ENCODE measurements at regions not wholly inside any gene's neighbourhood (a gene's known extent, or its start where the extent isn't known, plus 50 kb on each side); places are given as distances from the start of the nearest gene placed in this dataset.
A peak's percentile ranks its signal among the peaks of the same experiment; 100 is the strongest.

DNA sequence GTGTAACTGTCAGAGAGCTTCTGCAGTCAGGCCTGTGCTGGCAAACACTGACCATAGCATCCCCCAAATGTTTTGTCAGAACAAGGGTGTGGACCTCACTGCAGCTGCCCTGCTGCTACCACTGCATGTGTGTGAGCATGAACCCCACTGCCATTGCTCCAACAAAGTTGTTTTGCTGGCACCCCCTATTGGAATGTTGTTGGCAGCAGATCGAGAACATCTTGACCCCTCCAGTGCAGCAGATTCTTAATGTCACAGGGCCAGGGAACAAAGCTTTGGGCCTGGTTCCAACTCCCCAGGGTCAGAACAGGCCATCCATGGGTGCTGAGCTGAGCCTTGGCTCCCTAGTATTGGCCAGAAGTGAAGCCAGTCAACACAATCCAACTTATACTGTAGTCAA lies 1537.4 kb downstream of the NCAM2 start:
- Histone ChIP-seq H3K9me3 (no peaks in the 10 kb centered on the region), H3K27me3 (no peaks in the 10 kb centered on the region), H3K4me1 (no peaks in the 10 kb centered on the region), H3K27ac (no peak overlapping the region), H3K36me3 (no peaks in the 10 kb centered on the region), H3K4me3 (no peak overlapping the region)
- TF ChIP-seq, protein P1, sequence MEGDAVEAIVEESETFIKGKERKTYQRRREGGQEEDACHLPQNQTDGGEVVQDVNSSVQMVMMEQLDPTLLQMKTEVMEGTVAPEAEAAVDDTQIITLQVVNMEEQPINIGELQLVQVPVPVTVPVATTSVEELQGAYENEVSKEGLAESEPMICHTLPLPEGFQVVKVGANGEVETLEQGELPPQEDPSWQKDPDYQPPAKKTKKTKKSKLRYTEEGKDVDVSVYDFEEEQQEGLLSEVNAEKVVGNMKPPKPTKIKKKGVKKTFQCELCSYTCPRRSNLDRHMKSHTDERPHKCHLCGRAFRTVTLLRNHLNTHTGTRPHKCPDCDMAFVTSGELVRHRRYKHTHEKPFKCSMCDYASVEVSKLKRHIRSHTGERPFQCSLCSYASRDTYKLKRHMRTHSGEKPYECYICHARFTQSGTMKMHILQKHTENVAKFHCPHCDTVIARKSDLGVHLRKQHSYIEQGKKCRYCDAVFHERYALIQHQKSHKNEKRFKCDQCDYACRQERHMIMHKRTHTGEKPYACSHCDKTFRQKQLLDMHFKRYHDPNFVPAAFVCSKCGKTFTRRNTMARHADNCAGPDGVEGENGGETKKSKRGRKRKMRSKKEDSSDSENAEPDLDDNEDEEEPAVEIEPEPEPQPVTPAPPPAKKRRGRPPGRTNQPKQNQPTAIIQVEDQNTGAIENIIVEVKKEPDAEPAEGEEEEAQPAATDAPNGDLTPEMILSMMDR (IDR thresholded peaks at IDR 0.05), result no peak
- intact Hi-C loops (cut with DNase I), result no loop called here
- no peak for DNase-seq
- 50 to 51% methylated on average over 1 of the region's 1 CpG for WGBS, 2 donors
- no peak for FAIRE-seq
- ATAC-seq, result no peak

DNA sequence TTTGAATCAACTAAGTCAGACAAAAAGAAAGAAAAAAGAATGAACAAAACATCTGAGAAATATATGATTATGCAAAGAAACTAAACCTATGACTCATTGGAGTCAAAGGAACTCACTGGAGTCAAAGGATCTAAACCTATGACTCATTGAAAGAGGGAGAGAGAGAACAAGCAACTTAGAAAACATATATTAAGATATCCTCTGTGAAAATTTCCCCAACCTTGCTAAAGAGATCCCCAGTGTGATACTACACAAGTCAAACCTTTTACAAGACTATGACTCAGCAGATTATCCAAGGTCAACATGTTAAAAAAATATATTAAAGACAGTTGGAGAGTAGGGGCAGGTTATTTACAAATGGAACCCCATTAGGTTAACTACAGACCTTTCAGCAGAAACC lies 1538.3 kb downstream of the NCAM2 start:
- H3K9me3 ChIP-seq, result no peaks in the 10 kb centered on the region
- TF ChIP-seq, protein P1 (IDR thresholded peaks at IDR 0.05), result no peak
- DNase-seq (no peak), ATAC-seq (no peak), FAIRE-seq (no peak)
- H3K27me3 ChIP-seq, result no peaks in the 10 kb centered on the region
- no peaks in the 10 kb centered on the region for H3K4me1 ChIP-seq
- intact Hi-C loops (cut with DNase I), result no loop called here
- no peaks in the 10 kb centered on the region for H3K36me3 ChIP-seq
- H3K27ac ChIP-seq, result no peak overlapping the region
- H3K4me3 ChIP-seq, result no peak overlapping the region

DNA sequence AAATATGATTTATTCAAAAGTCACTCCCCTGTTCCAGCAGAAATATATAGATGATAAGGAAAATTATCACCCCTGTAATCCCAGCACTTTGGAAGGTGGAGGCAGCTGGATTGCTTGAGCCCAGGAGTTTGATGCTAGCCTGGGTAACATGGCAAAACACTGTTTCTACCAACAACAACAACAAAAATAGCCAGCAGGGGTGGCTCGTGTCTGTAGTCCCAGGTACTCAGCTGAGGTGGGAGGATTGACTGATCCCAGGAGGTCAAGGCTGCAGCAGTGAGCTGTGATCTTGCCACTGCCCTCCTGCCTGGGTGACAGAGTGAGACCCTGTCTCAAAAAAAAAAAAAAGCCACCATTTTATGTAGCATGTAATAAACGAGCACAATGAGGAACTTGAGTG lies 1546.5 kb downstream of the NCAM2 start:
- FAIRE-seq (no peak), DNase-seq (no peak), ATAC-seq (no peak)
- Histone ChIP-seq H3K9me3 (no peaks in the 10 kb centered on the region), H3K4me3 (no peak overlapping the region), H3K27me3 (no peaks in the 10 kb centered on the region), H3K36me3 (no peaks in the 10 kb centered on the region), H3K4me1 (no peaks in the 10 kb centered on the region), H3K27ac (no peak overlapping the region)
- TF ChIP-seq, protein P1 (IDR thresholded peaks at IDR 0.05), result no peak
- intact Hi-C loops (cut with DNase I), result no loop called here
- WGBS, 2 donors, result 21 to 34% methylated on average over 2 of the region's 2 CpGs

DNA sequence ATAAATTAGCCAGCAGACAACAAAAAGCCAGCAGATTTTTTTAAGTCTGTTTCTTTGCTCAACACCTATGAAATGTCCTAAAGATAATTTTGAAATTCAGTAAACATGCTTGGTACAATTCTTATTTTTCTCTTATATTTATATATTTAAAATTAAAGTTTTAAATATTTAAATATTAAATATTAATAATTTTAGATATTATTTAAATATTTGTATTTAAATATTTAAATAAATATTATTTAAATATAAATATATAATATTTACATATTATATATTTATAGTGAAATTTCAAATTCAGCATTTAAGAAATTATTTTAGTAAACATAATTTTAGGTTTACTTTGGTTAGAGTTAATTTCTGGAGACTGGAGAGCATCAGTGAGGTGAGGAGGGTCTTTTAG lies 1554.2 kb downstream of the NCAM2 start:
- ATAC-seq, result no peak
- Histone ChIP-seq H3K27me3 (no peaks in the 10 kb centered on the region), H3K27ac (no peak overlapping the region), H3K4me3 (no peak overlapping the region), H3K4me1 (no peaks in the 10 kb centered on the region), H3K9me3 (no peaks in the 10 kb centered on the region), H3K36me3 (no peaks in the 10 kb centered on the region)
- TF ChIP-seq, protein P1 (IDR thresholded peaks at IDR 0.05), result no peak
- FAIRE-seq, result peak; percentile 93
- no peak for DNase-seq
- intact Hi-C loops (cut with DNase I), result no loop called here

DNA sequence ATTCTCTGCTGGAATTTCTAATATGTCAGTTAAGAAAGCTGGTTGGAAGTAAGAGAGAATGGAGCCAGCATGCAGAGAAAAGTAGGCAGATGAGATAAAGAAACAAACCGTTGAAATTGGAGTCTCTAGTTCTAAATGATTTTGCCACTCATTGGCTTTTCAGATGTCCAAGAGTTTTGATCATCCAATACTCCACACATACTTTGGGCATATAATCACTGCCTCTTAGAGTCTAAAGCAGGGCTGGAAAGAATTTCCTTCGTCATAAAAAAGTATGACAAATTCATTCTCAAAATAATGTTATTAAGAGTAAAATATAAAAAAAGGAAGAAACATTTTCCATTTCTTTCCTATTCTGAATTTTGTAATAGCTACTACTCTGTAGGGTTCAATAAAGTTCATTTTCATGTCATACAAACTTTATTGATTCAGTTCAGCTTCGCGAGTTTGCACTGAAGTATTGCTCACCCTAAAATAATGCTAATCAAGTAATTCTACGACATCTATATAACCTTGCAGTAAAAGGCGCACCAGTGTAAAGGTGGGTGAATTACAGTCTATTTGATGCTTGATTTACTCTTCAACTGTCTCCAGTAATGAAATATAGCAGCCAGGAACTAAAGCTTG lies 1556.6 kb downstream of the NCAM2 start:
- no peak overlapping the region for H3K27ac ChIP-seq
- no peak overlapping the region for H3K4me3 ChIP-seq
- H3K9me3 ChIP-seq, result no peaks in the 10 kb centered on the region
- no peaks in the 10 kb centered on the region for H3K4me1 ChIP-seq
- TF ChIP-seq, protein P1 (IDR thresholded peaks at IDR 0.05), result no peak
- ATAC-seq, result no peak
- intact Hi-C loops (cut with DNase I), result no loop called here
- H3K27me3 ChIP-seq, result no peaks in the 10 kb centered on the region
- 45 to 56% methylated on average over 6 of the region's 6 CpGs for WGBS, 2 donors
- no peak for FAIRE-seq
- no peak for DNase-seq
- no peaks in the 10 kb centered on the region for H3K36me3 ChIP-seq
